Trophoblast cell (in vitro differentiated cells and primary cell): ENCODE measurements at regions not wholly inside any gene's neighbourhood (a gene's known extent, or its start where the extent isn't known, plus 50 kb on each side); places are given as distances from the start of the nearest gene placed in this dataset.

ENCODE experiments used
- DNase-seq, 2 donors: peaks; one replicate each; pipeline ENCODE4 v3.0.0-alpha.2; 2016
- H2AFZ ChIP-seq: 2 replicates; pipeline ENCODE4 v1.6.1; 2013; ENCODE audit warnings: low read length, moderate library complexity, mild to moderate bottlenecking; ENCODE audit not compliant: insufficient read depth, poor library complexity
- H2AK5ac ChIP-seq: 2 replicates; pipeline ENCODE4 v1.6.1; 2013; ENCODE audit warnings: mild to moderate bottlenecking, low read length
- H2BK120ac ChIP-seq: 2 replicates; pipeline ENCODE4 v1.6.1; 2013; ENCODE audit warnings: low read length, mild to moderate bottlenecking, moderate library complexity; ENCODE audit not compliant: insufficient read depth, poor library complexity
- H2BK12ac ChIP-seq: 2 replicates; pipeline ENCODE4 v1.6.1; 2013; ENCODE audit warnings: mild to moderate bottlenecking, low read length, moderate library complexity
- H2BK5ac ChIP-seq: 2 replicates; pipeline ENCODE4 v1.6.1; 2013; ENCODE audit warnings: low read length, low read depth, moderate library complexity, mild to moderate bottlenecking; ENCODE audit not compliant: poor library complexity
- H3K14ac ChIP-seq: 2 replicates; pipeline ENCODE4 v1.6.1; 2013; ENCODE audit warnings: mild to moderate bottlenecking, low read length
- H3K18ac ChIP-seq: 2 replicates; pipeline ENCODE4 v1.6.1; 2013; ENCODE audit warnings: mild to moderate bottlenecking, low read length
- H3K23ac ChIP-seq: 2 replicates; pipeline ENCODE4 v1.6.1; 2013; ENCODE audit warnings: low read length
- H3K27ac ChIP-seq: 2 replicates; pipeline ENCODE4 v1.5.1; 2013; ENCODE audit warnings: low read depth, mild to moderate bottlenecking, inconsistent platforms, low read length, moderate library complexity
- H3K27me3 ChIP-seq: 2 replicates; pipeline ENCODE4 v1.6.1; 2013; ENCODE audit warnings: inconsistent platforms, mild to moderate bottlenecking, low read length, moderate library complexity; ENCODE audit not compliant: insufficient read depth
- H3K36me3 ChIP-seq, 2 experiments: 1 replicate in 1 of 2; 2 replicates in 1 of 2; pipeline ENCODE4 v1.6.1; 2013; ENCODE audit warnings: low read length in 2 of 2, mild to moderate bottlenecking in 2 of 2, moderate library complexity in 1 of 2; ENCODE audit not compliant: insufficient read depth in 2 of 2, control insufficient read depth in 1 of 2
- H3K4ac ChIP-seq: 2 replicates; pipeline ENCODE4 v1.6.1; 2013; ENCODE audit warnings: low read depth, mild to moderate bottlenecking, low read length, moderate library complexity
- H3K4me1 ChIP-seq, 2 experiments: 1 replicate in 1 of 2; 2 replicates in 1 of 2; pipeline ENCODE4 v1.6.1; 2013; ENCODE audit warnings: low read length in 2 of 2, mild to moderate bottlenecking in 2 of 2, moderate library complexity in 1 of 2; ENCODE audit not compliant: insufficient read depth in 2 of 2, control insufficient read depth in 1 of 2
- H3K4me2 ChIP-seq: 2 replicates; pipeline ENCODE4 v1.6.1; 2013; ENCODE audit warnings: inconsistent platforms, mild to moderate bottlenecking, low read length, moderate library complexity
- H3K4me3 ChIP-seq: 2 replicates; pipeline ENCODE4 v1.5.1; 2013; ENCODE audit warnings: mild to moderate bottlenecking, low read depth, low read length, inconsistent platforms
- H3K79me1 ChIP-seq: one replicate; pipeline ENCODE4 v1.6.1; 2013; ENCODE audit warnings: low read length
- H3K79me2 ChIP-seq: 2 replicates; pipeline ENCODE4 v1.6.1; 2013; ENCODE audit warnings: low read length, mild to moderate bottlenecking; ENCODE audit not compliant: control insufficient read depth, insufficient read depth, poor library complexity
- H3K9ac ChIP-seq: 2 replicates; pipeline ENCODE4 v1.6.1; 2013; ENCODE audit warnings: mild to moderate bottlenecking, low read length
- H3K9me3 ChIP-seq: 2 replicates; pipeline ENCODE4 v1.6.1; 2013; ENCODE audit warnings: low read depth, mild to moderate bottlenecking, control low read depth, inconsistent platforms, low read length; ENCODE audit not compliant: insufficient read depth
- H4K12ac ChIP-seq: 2 replicates; pipeline ENCODE4 v1.6.1; 2013; ENCODE audit warnings: low read depth, mild to moderate bottlenecking, low read length, moderate library complexity
- H4K8ac ChIP-seq: 2 replicates; pipeline ENCODE4 v1.6.1; 2013; ENCODE audit warnings: low read depth, mild to moderate bottlenecking, low read length, moderate library complexity
- H4K91ac ChIP-seq: one replicate; pipeline ENCODE4 v1.6.1; 2013; ENCODE audit warnings: low read depth, mild to moderate bottlenecking, low read length, moderate library complexity
- WGBS: extraction: QIAGEN DNeasy Blood & Tissue Kit; methylation state at CpG from one replicate; pipeline ENCODE4 v1.1.7; 2013; ENCODE audit warnings: missing lambda C conversion rate; ENCODE audit not compliant: insufficient read length, insufficient coverage; ENCODE audit errors: extremely low coverage; 5-methylcytosine and 5-hydroxymethylcytosine counted together

DNA sequence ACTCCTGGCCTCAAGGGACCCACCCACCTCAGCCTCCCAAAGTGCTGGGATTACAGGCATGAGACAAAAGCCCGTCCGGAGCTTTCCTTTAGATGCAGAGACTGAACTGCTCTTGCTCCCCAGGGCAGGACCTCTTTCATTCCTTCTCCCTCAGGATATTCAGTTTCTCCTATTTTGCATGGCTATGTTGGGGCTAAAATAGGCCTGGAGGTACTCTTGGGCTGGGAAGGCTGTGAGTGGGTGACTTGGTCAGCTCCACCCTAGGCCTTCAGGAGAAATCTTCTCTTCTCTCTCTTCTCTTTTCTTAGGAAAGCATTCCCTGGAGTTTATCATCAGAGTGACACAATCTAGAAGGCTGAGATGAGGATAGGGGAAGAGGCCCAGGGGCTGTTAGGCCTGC is 126.4 kb downstream of the LRRC70 start:
- no peaks in the 10 kb centered on the region for H3K9me3 ChIP-seq

DNA sequence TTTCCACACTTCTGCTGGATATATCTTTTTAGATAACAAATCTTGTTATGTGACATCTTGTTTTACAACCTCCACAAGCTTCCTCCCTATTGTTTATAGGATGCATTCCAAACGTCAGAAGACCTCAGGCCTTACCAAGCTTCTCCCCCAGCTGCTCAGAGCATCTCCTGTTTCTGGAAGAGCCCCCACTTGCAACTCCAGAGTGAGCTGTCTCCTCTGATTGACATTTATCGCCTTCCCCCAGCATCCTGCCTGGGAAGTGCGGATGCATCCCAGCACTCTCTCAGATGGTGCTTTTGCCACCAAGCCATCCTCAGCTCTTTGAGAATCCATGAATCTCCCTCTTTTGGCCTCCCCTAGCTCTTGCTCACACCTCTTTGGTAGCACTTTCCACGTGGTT is 123.5 kb downstream of the LRRC70 start:
- H3K27ac ChIP-seq: no peak overlapping the region
- DNase-seq: no peak
- no CpG with 5 or more reads among the region's 4 CpGs for WGBS
- no peak overlapping the region for H2BK120ac ChIP-seq
- H3K4me1 ChIP-seq: no peaks in the 10 kb centered on the region
- no peak overlapping the region for H2BK12ac ChIP-seq
- H3K79me2 ChIP-seq: no peaks in the 10 kb centered on the region
- no peak overlapping the region for H2AFZ ChIP-seq
- no peak overlapping the region for H3K18ac ChIP-seq
- no peak overlapping the region for H4K8ac ChIP-seq
- no peaks in the 10 kb centered on the region for H3K36me3 ChIP-seq
- no peak overlapping the region for H3K9ac ChIP-seq
- no peak overlapping the region for H3K14ac ChIP-seq
- H3K27me3 ChIP-seq: no peaks in the 10 kb centered on the region
- no peak overlapping the region for H4K12ac ChIP-seq
- H3K4me2 ChIP-seq: no peak overlapping the region
- no peak overlapping the region for H2BK5ac ChIP-seq
- H3K4me3 ChIP-seq: no peak overlapping the region
- no peaks in the 10 kb centered on the region for H3K9me3 ChIP-seq
- H3K4ac ChIP-seq: no peak overlapping the region
- no peak overlapping the region for H4K91ac ChIP-seq
- no peaks in the 10 kb centered on the region for H3K79me1 ChIP-seq
- no peak overlapping the region for H3K23ac ChIP-seq
- H2AK5ac ChIP-seq: no peak overlapping the region

More for the DNA sequence above, 126.4 kb downstream of the LRRC70 start:
- H2BK12ac ChIP-seq: no peak overlapping the region
- no peak overlapping the region for H2BK120ac ChIP-seq
- no peak overlapping the region for H4K12ac ChIP-seq
- no peak overlapping the region for H4K8ac ChIP-seq
- WGBS: no CpG with 5 or more reads among the region's 2 CpGs
- H3K23ac ChIP-seq: no peak overlapping the region
- H3K27ac ChIP-seq: no peak overlapping the region
- H3K4ac ChIP-seq: no peak overlapping the region
- DNase-seq: no peak
- no peak overlapping the region for H3K14ac ChIP-seq
- no peak overlapping the region for H2AK5ac ChIP-seq
- no peak overlapping the region for H3K4me3 ChIP-seq
- no peaks in the 10 kb centered on the region for H3K79me1 ChIP-seq
- no peak overlapping the region for H3K4me2 ChIP-seq
- H2BK5ac ChIP-seq: no peak overlapping the region
- no peak overlapping the region for H3K18ac ChIP-seq
- no peaks in the 10 kb centered on the region for H3K27me3 ChIP-seq
- H4K91ac ChIP-seq: no peak overlapping the region
- no peak overlapping the region for H3K9ac ChIP-seq
- H3K36me3 ChIP-seq: no peaks in the 10 kb centered on the region
- no peak overlapping the region for H2AFZ ChIP-seq
- no peaks in the 10 kb centered on the region for H3K4me1 ChIP-seq
- H3K79me2 ChIP-seq: no peaks in the 10 kb centered on the region

DNA sequence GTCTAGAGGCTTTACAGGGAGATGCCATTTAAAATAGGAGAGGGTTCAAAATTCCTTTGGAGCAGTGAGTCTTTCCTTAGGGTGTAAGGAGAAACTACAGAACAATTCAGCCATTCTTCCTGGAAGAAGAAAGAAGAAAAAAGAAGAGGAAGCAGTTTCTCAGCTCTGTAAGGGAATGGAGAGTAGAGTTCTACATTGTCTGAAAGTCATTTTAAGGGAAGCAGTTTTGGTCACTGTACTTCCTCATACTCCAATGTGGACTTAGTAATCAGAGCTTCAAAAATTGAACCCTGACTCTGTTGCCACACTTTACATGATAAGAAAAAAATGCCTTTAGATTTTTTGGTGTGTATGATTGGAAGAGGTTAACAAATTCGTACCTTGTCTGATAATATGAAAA is 122.4 kb downstream of the LRRC70 start:
- Histone ChIP-seq H3K14ac (no peak overlapping the region), H4K8ac (no peak overlapping the region), H4K91ac (no peak overlapping the region), H3K4me1 (no peaks in the 10 kb centered on the region), H3K79me2 (no peaks in the 10 kb centered on the region), H3K18ac (no peak overlapping the region), H2AFZ (no peak overlapping the region), H3K27ac (no peak overlapping the region), H3K4me2 (no peak overlapping the region), H3K9me3 (no peaks in the 10 kb centered on the region), H2BK120ac (no peak overlapping the region), H4K12ac (no peak overlapping the region), H2AK5ac (no peak overlapping the region), H3K4me3 (no peak overlapping the region), H3K9ac (no peak overlapping the region), H3K36me3 (no peaks in the 10 kb centered on the region), H3K4ac (no peak overlapping the region), H2BK12ac (no peak overlapping the region), H3K27me3 (no peaks in the 10 kb centered on the region), H3K79me1 (no peaks in the 10 kb centered on the region), H3K23ac (no peak overlapping the region), H2BK5ac (no peak overlapping the region)
- no peak for DNase-seq
- WGBS: no CpG with 5 or more reads among the region's 1 CpG

- H4K8ac ChIP-seq: no peak overlapping the region
- H3K18ac ChIP-seq: no peak overlapping the region
- no peak overlapping the region for H2AK5ac ChIP-seq
- no peaks in the 10 kb centered on the region for H3K9me3 ChIP-seq
- no peak overlapping the region for H3K14ac ChIP-seq
- no peak overlapping the region for H2AFZ ChIP-seq
- no peak overlapping the region for H2BK5ac ChIP-seq
- no peak overlapping the region for H4K91ac ChIP-seq
- no peak overlapping the region for H2BK12ac ChIP-seq
- H3K4me1 ChIP-seq: no peaks in the 10 kb centered on the region
- no peaks in the 10 kb centered on the region for H3K79me1 ChIP-seq
- H3K27ac ChIP-seq: no peak overlapping the region
- H2BK120ac ChIP-seq: no peak overlapping the region
- no peak overlapping the region for H3K23ac ChIP-seq
- H3K4ac ChIP-seq: no peak overlapping the region
- no CpG with 5 or more reads among the region's 1 CpG for WGBS
- H3K79me2 ChIP-seq: no peaks in the 10 kb centered on the region
- no peak overlapping the region for H3K4me2 ChIP-seq
- no peak for DNase-seq
- no peak overlapping the region for H3K4me3 ChIP-seq
- no peaks in the 10 kb centered on the region for H3K36me3 ChIP-seq
- no peak overlapping the region for H4K12ac ChIP-seq
- no peak overlapping the region for H3K9ac ChIP-seq
- H3K27me3 ChIP-seq: no peaks in the 10 kb centered on the region
These were observed 120.1 kb downstream of the LRRC70 start for GRCh38 chr5:62698756-62699155.
